Esophagus muscularis mucosa (tissue), 4 donors: ENCODE measurements at regions not wholly inside any gene's neighbourhood (a gene's known extent, or its start where the extent isn't known, plus 50 kb on each side); places are given as distances from the start of the nearest gene placed in this dataset.

Experiments
- DNase-seq: peaks from one replicate; pipeline ENCODE4 v3.0.0-alpha.2; 2017; ENCODE audit errors: extremely low spot score
- H3K27ac ChIP-seq, 4 donors: fragments of 200-600 bp; sonication (generic); replicated peaks in 1 of 4; 1 replicate in 3 of 4; 2 replicates in 1 of 4; pipeline ENCODE4 v1.5.1; 2016 to 2019; ENCODE audit warnings: mild to moderate bottlenecking in 1 of 4
- H3K27me3 ChIP-seq, 4 donors: fragments of 200-600 bp; sonication (generic); one replicate each; pipeline versions ENCODE4 v1.5.1 to v1.6.0; 2016 to 2019
- H3K36me3 ChIP-seq, 4 donors: fragments of 200-600 bp; sonication (generic); one replicate each; pipeline ENCODE4 v1.5.1; 2016 to 2019
- H3K4me1 ChIP-seq, 4 donors: fragments of 200-600 bp; sonication (generic); one replicate each; pipeline ENCODE4 v1.5.1; 2016 to 2019
- H3K4me3 ChIP-seq, 4 donors: fragments of 200-600 bp; sonication (generic); 1 replicate in 2 of 4; 2 replicates in 2 of 4; pipeline ENCODE4 v1.5.1; 2016 to 2019; ENCODE audit warnings: mild to moderate bottlenecking in 4 of 4, moderate library complexity in 1 of 4
- H3K9me3 ChIP-seq, 4 donors: fragments of 200-600 bp; sonication (generic); 1 replicate in 3 of 4; 2 replicates in 1 of 4; pipeline ENCODE4 v1.5.1; 2016 to 2019
- CTCF ChIP-seq, 3 experiments: fragments of 200-600 bp in 2 of 3; fragments of 450-650 bp in 1 of 3; sonication (generic) in 2 of 3; IDR thresholded peaks; one replicate each; pipeline ENCODE4 v1.5.1; 2017 to 2019; ENCODE audit warnings: antibody characterized with exemption in 3 of 3, mild to moderate bottlenecking in 2 of 3, moderate library complexity in 1 of 3
- EP300 ChIP-seq: sonication (generic); formaldehyde crosslinking; IDR thresholded peaks from one replicate; pipeline ENCODE4 v1.6.1; 2017; ENCODE audit warnings: antibody characterized with exemption
- POLR2A ChIP-seq: fragments of 450-650 bp; IDR thresholded peaks from one replicate; pipeline ENCODE4 v1.6.1; 2017; ENCODE audit warnings: antibody characterized with exemption, moderate library complexity, mild to moderate bottlenecking, low read depth
- POLR2AphosphoS5 ChIP-seq, 2 donors: sonication (generic); formaldehyde crosslinking; IDR thresholded peaks; one replicate each; pipeline ENCODE4 v1.6.1; 2017; ENCODE audit warnings: antibody characterized with exemption in 2 of 2
- WGBS: methylation state at CpG from one replicate; pipeline ENCODE4 v1.1.5; 2018; 5-methylcytosine and 5-hydroxymethylcytosine counted together
- intact Hi-C: fragments of 100-400 bp; cut with DNase I; formaldehyde crosslinking; loops from one replicate; pipeline ENCODE4 v1.15.1; 2023

DNA sequence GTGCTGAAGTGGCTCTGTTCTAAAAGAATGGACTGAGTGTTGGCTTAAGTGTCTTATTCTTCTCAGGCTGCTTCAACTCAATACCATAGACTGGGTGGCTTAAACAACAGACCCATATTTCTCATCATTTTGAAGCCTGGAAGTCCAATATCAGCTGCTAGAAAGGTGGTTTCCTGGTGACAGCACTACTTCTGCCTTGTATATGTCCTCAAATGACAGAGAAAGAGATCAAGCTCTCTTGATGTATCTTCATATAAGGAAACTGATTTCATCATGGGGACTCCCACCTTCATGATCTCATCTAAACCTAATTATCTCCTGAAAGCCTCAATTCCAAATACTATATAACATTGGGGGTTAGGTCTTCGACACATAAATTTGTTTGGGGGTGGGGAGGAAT is 449.7 kb upstream of the DSEL start:
- H3K9me3 ChIP-seq = no peaks in the 10 kb centered on the region
- H3K4me3 ChIP-seq = no peak overlapping the region
- WGBS = 96% methylated on average over 1 of the region's 1 CpG
- no peak overlapping the region for H3K27ac ChIP-seq
- intact Hi-C loops = no loop called here
- TF ChIP-seq POLR2A (no peak), CTCF (IDR thresholded peaks at IDR 0.05) (no peak), EP300 (no peak), POLR2AphosphoS5 (IDR thresholded peaks at IDR 0.05) (no peak)
- H3K36me3 ChIP-seq = no peaks in the 10 kb centered on the region
- no peaks in the 10 kb centered on the region for H3K27me3 ChIP-seq
- no peak for DNase-seq
- H3K4me1 ChIP-seq = no peaks in the 10 kb centered on the region

DNA sequence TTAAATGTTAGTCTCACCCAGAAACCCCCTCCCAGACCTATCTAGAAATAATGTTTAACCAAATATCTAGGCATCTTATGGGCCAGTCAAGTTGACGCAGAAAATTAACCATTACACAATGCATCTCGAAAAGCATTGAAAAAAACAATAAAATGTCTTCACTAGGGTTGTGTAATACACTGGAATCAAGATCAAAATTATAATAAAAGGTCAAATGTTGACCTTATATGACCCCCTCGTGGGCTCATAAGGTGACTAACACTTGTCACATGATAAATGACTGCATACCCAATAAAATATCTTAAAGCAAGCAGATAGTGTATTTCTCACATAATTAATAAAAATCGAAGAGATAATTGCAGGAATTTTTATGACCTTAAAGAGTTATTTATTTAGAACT is 447.9 kb upstream of the DSEL start:
- Histone ChIP-seq H3K27ac (no peak overlapping the region), H3K36me3 (no peaks in the 10 kb centered on the region), H3K4me1 (no peaks in the 10 kb centered on the region), H3K9me3 (no peaks in the 10 kb centered on the region), H3K4me3 (no peak overlapping the region), H3K27me3 (no peaks in the 10 kb centered on the region)
- 80% methylated on average over 4 of the region's 4 CpGs for WGBS
- DNase-seq = no peak
- intact Hi-C loops = no loop called here
- TF ChIP-seq EP300 = no peak
- TF ChIP-seq POLR2AphosphoS5 (IDR thresholded peaks at IDR 0.05) = no peak
- no peak for TF ChIP-seq CTCF (IDR thresholded peaks at IDR 0.05)
- no peak for TF ChIP-seq POLR2A

GRCh38 chr18:67961701-67962440 is 445.4 kb upstream of the DSEL start:
- no peak overlapping the region for H3K27ac ChIP-seq
- no peak overlapping the region for H3K4me3 ChIP-seq
- no peaks in the 10 kb centered on the region for H3K4me1 ChIP-seq
- 81% methylated on average over 7 of the region's 7 CpGs for WGBS
- no peaks in the 10 kb centered on the region for H3K27me3 ChIP-seq
- H3K36me3 ChIP-seq = no peaks in the 10 kb centered on the region
- no peak for DNase-seq
- TF ChIP-seq CTCF (IDR thresholded peaks at IDR 0.05) (no peak), POLR2A (no peak), POLR2AphosphoS5 (IDR thresholded peaks at IDR 0.05) (no peak), EP300 (no peak)
- H3K9me3 ChIP-seq = no peaks in the 10 kb centered on the region
- intact Hi-C loops = no loop called here

GRCh38 chr18:67957684-67958083 is 441.2 kb upstream of the DSEL start:
- no peak for DNase-seq
- WGBS = 93% methylated on average over 2 of the region's 2 CpGs
- Histone ChIP-seq H3K36me3 (no peaks in the 10 kb centered on the region), H3K4me1 (no peaks in the 10 kb centered on the region), H3K4me3 (no peak overlapping the region), H3K9me3 (no peaks in the 10 kb centered on the region), H3K27me3 (no peaks in the 10 kb centered on the region), H3K27ac (no peak overlapping the region)
- TF ChIP-seq EP300 (no peak), POLR2AphosphoS5 (IDR thresholded peaks at IDR 0.05) (no peak), CTCF (IDR thresholded peaks at IDR 0.05) (no peak), POLR2A (no peak)
- intact Hi-C loops = no loop called here

GRCh38 chr18:67954594-67954993 is 438.1 kb upstream of the DSEL start:
- 37% methylated on average over 3 of the region's 3 CpGs for WGBS
- Histone ChIP-seq H3K9me3 (no peaks in the 10 kb centered on the region), H3K4me1 (no peaks in the 10 kb centered on the region), H3K4me3 (no peak overlapping the region), H3K27ac (no peak overlapping the region), H3K27me3 (no peaks in the 10 kb centered on the region), H3K36me3 (no peaks in the 10 kb centered on the region)
- DNase-seq = no peak
- no peak for TF ChIP-seq EP300
- intact Hi-C loops = no loop called here
